ENCODE measurements at regions not wholly inside any gene's neighbourhood (a gene's known extent, or its start where the extent isn't known, plus 50 kb on each side); places are given as distances from the start of the nearest gene placed in this dataset.
A peak's percentile ranks its signal among the peaks of the same experiment; 100 is the strongest.

DNA sequence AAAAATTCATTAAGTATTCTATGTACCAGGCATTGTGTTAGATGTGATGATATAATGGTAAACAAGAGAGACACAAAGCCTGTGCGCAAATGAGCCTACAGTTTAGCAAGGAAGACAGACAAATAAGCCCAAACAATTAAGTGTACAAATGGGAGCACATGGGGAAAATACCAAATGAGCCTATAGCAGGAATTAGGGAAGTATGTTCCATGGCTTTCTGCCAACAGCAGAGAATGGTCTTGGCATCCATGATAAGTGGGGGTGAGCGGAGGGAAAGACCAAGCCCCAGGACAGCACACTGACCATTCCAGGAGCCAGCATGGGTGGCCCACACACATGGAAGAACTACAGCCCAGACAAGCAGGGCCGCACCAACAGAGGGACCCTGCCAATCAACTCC, 369.7 kb downstream of the DEPDC1B start:
- no peak for DNase-seq

DNA sequence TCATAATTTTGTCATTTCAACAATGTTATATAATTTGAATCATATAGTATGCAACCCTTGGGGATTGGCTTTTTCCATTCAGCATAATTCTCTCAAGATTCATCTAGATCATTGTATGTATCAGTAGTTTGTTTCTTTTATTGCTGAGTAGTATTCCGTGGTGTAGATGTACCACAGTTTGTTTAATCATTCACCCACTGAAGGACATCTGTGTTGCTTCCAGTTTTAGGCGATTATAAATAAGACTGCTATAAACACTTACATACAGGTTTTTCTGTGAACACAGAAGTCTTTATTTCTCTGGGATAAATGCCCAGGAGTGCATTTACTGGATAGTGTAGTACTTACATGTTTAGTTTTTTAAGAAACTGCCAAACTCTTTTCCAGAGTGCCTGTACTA, 374.1 kb downstream of the DEPDC1B start:
- DNase-seq, result no peak

DNA sequence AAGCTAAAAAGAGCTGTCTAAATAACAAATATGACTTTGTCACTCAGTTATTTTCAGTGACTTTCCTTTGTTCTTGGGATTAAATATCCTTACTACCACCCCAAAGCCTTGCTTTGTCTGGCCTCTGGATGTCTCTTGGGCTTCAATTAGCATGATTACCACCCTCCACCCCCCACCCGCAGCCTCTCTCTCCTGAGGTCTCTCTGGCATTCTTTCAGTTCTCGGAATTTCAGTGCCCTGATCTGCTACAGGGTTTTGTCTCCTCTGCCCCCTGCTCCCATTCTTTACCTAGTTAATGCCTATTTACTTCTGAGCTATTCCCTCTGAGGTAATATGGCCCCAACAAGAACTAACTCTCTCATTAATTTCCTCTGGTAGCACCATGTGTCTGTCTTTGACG, 376.4 kb downstream of the DEPDC1B start:
- no peak for DNase-seq

DNA sequence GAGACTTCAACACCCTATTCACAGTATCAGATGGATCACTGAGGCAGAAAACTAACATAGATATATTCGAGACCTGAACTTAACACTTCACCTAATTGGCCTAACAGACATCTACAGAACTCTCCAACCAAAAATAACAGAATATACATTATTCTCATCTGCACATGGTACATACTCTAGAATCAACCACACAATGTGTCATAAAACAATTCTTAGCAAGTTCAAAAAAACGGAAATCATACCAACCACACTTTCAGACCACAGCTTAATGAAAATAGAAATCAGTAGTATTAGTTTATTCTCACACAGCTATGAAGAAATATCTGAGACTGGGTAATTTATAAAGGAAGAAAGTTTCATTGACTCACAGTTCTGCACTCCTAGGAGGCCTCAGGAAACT, 387.9 kb downstream of the DEPDC1B start:
- DNase-seq, result no peak

DNA sequence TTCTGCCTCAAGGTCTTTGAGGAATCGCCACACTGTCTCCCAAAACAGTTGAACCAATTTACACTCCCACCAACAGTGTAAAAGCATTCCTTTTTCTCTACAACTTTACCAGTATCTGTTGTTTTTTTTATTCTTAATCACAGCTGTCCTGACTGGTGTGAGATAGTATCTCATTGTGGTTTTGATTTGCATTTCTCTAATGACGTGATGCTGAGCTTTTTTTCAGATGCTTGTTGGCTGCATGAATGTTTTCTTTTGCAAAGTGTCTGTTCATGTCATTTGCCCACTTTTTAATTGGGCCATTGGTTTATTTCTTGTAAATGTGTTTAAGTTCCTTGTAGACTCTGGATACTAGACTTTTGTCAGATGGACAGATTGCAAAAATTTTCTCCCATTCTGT, 400.0 kb downstream of the DEPDC1B start:
- DNase-seq, result no peak

DNA sequence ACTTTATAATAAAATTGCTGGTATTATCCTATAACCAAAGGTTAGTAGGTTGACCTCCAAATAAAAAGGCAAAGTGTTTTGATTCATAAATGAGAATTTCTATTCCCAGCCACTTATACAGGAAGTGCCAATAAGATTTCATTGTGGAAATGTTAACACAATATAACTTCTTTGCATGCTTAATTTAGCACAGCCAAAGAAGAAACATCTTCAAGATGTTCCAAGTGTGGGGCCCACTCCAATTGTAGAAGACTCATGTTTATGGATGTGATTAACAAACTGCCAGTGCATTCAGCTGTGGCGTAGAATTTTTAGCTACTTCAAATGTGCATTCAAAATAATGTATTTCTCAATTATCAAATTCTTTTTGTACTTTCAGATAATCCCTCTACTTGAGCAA, 402.3 kb downstream of the DEPDC1B start:
- no peak for DNase-seq

DNA sequence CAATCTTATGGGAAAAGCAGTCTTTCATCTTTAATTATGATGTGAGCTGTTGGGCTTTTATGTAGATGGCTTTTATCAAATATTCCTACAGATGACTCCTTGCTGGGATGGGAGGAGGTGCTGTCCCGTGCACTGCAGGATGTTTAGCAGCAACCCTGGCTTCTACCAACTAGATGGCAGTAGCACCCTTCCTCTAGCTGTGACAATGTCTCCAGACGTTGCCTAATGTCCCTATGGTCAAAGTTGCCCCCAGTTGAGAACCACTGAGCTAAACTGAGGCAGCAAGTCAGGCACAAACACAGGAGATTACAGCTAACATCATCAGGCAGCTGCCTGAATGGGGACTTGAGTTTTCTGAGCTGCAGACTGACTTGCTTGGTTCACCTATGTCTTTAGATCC, 401.9 kb upstream of the PDE4D start:
- DNase-seq, result peak; percentile 57

DNA sequence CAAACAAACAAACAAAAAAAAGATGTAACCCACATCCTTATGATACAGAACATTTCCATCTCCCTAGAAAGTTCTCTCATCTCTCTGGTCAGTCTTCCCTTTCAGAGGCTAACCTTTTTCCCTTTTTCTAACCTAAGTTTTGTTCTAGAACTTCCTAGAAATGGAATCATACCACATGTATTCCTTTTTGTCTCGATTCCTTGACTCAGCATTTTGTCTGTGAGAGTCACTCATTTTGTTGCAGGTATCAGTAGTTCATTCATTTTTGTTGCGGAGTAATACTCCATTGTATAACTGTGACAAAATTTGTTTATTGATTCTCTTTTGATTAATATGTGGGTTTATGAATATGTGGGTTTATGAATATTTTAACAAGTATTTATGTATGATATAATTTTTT, 400.0 kb upstream of the PDE4D start:
- DNase-seq, result no peak

DNA sequence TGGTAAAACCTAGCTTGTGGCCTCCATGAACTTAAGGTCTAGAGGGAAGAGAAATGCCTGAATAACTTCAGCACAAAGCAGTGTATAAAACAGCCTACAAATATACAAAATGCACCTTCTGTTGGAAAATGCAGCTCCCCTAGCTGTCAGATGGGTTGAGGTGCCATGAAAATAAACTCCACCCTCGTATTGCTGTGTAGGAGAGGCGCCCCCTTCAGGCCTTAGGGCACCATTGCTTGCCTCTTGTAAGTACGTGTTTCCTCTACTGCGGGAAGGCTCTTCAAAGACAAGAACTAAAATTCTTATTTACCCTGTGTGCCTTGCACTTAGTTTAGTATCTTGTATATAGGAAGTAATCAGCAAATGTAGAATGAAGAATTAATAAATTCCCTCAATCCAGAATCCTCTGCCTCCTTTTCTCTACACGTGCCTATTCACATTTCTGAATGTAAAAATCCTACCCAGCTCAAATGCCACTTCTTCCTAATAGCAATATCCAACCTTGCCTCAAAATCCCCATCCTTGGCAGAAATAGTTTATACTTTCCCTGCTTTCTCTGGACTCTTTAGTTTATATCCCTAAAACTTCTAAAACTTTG, 393.7 kb upstream of the PDE4D start:
- peak; percentile 91 to 97 for DNase-seq

DNA sequence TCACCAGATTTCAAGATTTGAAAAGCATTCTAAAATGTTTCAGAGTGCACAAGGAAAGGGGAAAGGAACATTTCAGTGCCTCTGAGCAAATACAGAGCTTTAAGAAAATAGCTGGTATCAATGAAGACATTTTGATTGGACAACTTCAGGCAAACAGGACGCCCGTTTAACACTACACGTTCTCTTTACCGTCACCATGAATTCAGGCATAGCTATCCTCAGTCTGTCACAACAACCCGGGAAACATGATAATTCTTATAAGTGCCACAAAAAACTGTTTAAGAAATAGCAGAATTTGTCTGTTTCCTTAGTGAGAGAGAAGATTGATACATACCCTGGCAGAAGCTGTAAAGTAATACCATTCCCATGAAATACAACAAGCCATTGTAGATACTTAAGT, 392.4 kb upstream of the PDE4D start:
- DNase-seq, result no peak

DNA sequence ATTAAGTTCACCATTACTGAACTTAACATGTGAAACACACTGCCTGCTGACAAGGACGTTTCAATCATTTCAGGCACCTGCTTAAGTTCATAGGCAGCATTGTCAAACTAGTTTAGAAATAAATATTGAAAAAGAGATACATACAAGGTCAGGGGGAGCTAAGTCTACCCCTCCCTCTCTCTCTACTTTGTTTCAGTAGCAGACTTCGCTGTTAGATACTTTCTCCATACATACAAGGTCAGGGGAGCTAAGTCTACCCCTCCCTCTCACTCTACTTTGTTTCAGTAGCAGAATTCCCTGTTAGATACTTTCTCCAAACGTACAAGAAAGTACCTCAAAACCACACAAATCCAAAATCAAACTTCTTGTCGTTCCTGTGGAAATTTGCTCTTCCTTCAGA, 387.4 kb upstream of the PDE4D start:
- DNase-seq, result no peak

DNA sequence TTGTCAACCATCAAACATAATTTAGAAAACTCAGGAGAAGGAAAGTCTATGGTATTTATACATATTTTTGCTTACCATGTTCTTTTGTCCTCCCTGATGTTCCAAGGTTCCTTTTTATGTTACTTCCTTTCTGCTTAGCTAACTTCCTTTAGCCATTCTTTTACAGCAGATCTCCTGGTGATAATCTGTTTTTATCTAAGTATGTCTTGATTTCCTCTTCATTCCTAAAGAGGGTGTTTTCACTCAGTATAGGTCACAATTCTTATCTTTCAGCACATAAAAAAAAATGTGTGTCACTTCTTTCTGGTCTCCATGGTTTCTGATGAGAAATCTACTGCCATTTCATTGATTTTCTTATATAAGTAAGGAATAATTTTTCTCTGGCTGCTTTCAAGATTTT, 384.4 kb upstream of the PDE4D start:
- DNase-seq, result peak in 1 of 2 experiments; percentile 8

DNA sequence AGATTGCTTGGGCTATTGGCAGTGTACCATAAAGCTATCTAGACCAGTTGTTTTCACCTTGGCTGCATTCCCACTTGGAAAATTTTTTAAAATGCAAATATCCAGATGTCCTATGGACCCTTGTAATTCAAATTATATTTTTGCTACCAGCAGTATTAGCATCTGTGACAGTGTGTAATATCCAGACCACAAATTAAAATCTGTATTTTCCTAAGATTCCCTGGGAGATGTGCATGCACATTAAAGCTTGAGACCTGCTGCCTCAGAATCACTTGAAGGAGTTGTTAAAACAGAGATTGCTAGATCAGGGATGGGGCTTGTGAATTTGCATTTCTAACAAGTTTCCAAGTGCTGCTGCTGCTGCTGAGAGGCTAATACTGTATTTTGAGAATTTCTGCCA, 381.2 kb upstream of the PDE4D start:
- no peak for DNase-seq

DNA sequence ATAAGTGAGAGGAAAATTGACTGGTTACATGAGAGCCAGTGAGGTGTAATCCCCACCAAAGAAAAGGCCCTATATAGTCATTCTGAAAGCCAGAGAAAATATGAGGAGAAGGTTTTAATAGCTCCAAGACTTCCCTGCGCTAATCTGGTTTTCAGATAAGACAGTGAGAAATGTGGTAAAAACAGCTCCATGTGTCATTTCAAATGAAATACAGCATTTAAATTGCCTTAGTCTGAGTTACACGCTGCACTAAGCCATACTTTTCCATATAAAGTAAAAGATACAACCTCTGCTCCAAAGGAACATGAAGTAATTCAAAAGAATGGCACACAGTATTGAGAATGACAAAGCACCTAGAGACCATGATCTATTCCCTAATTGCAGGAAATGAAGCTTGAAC, 378.0 kb upstream of the PDE4D start:
- DNase-seq, result no peak

DNA sequence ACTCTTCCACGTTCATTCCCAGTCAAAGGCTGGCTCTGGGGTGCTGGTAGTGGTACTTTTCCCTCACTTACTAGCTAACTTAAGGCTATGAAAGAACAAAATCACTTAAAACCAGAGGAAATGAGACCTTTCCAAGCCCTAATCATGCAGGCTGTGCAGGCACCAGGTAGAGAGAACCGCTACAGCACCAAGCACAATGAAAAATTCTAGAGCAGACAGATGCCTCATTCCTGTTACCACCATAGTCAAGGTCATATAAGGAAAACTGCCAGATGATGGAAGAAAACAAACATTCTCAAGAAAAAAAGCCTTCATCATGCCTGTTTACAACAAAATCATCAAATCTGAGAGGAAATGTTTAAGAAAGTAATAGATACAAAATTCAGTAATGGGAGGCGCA, 374.4 kb upstream of the PDE4D start:
- no peak for DNase-seq

DNA sequence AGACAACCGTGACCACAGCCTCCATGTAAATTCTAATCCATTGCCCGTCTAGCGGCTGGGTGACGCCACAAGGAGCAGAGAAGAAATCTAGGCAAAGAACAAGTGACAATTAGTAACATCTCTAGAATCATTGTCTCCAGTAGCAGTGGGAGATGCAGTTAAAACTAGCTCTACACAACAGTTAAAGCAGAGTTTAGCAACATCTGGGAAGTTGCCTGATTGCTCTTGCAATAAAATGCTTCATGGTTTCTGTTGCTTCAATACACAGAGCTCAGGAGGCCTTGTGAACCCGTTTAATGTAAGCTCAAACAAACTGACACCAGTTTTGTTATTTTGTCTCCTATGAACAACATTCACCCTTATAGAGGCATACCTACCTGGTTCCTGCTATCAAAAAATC, 369.8 kb upstream of the PDE4D start:
- DNase-seq, result no peak

DNA sequence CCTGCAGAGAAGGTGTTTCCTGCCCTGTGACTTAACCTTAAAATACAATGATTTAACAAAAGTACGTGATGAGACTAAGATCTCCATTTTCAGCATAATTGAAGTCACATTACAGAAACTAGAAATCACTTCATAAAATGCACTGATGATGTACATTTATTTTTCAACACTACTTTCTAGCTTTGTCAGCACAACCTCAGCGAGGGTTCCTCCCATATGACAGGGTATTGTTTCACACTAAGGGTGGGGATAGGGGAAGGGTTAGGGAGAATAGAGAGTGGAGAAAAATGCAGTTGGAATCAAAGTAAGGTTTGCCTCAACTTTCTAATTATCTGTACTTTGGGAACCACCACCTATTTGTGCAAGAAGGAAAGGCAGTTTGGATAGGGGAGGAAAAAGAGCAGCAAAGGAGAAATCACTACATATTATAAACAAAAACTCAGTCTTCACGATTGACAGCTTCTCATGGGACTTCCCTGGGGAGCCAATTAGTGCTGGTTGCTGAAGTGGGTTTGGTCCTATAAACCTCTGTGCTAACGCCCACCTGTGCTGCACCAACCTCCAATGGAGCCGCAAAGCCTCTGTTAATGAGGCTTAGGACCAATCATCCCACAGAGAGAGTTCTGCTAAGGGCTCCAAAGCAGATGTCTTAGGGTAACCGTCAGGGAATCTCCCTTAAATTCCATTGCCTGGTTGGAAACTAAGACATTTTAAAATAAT, 369.2 kb upstream of the PDE4D start:
- DNase-seq, result no peak

DNA sequence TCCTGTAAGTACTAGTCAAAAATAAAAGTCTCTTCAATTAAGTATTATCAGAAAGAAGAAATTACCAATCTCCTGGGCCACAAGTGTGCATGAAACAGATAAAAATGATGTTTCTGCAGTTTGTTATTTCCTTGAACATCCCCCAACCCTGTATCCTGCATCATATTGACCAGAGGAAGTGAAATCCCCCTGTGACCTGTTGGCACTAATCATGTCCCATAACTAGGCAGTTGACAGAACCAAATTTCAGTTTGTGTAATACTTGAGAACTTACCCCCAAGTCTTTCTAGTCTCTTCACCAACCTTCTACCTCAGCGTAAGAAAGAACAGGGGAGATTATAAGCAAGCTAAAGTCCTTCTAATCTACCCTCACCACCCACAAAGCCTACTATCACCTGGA, 368.2 kb upstream of the PDE4D start:
- no peak for DNase-seq

DNA sequence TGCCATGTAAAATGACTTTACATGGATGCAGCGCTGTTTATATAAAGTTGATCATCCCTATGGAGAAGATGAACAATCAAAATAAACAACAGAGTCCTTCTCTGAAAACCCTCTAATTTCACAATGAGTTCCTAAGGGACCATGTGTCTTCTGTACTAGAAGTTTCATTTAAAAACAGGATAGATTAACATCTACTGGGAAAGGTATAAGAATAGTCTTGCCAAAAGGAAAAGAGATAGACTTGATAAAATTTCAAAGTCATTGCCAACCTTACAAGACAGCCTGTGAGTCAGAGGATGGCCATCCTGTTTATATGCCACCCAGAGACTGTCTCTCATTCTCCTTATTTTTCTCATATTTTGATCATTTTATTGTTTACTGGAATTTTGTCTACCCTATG, 367.1 kb upstream of the PDE4D start:
- no peak for DNase-seq

DNA sequence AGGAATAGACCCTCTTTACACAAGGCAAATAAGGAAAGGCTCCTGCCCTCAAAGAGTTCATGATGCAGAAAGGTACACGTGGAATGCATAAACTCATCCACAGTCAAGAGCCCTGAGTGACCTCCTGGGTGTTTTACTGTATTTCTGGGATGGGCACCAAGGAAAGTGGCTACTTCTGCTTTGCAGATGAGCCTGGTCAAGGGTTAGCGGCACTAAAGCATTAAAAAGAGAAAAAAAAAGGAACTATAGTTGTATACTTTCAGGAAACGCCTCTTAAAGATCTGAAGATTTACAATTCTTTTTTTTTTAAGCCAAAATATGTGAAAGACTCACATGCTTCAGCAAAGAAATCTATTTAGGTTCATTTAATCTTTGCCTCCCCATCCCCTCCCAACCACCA, 366.2 kb upstream of the PDE4D start:
- DNase-seq, result peak in 1 of 2 experiments; percentile 9

DNA sequence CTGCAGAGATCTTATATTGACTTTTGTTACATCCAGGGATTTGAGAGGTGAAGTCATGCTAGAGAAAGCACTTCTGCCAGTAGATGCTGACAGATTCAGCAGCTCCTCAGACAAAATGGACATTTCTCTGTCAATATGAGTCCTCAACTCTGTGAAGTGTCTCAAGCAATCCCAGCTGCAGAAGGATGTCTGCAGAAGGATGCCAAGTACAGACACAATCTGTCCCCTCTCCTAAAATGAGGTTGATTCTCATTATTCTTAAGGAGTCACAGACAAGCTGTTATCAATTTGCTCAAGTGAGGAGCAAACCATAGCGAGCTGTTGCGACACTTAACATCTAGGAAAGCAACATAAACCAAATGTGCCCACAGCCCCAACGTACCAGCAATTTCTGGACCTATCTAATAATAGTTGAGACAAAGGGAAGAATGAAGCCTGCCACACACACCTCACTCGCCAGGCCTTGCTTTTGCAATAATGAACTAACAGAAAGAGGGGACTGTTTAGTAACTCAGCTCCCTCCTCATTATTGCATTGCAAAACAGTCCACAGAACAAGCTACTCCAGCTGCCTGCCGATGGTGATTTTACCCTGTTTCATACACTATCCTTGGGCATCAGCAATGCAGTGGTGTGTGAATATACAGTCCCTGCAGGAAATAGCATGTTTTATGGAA, 364.2 kb upstream of the PDE4D start:
- DNase-seq, result peak; percentile 43 to 58

DNA sequence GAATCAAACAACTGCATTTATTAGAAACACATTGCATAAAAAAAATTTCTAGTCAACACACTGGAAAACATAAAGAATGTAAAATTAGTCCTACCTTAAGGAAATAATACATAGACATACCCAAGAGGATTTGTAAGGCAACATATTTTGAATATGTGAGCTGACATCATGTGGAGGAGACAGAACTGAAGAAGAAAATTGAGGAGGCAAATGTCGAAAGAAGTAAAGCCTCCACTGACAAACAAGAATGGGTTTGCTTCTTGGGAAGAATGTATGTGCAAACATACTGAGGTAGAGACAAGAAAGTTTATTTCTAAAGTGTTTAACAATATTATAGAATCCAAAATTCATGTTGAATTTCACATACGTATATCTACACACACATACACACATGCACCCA, 363.0 kb upstream of the PDE4D start:
- DNase-seq, result no peak

DNA sequence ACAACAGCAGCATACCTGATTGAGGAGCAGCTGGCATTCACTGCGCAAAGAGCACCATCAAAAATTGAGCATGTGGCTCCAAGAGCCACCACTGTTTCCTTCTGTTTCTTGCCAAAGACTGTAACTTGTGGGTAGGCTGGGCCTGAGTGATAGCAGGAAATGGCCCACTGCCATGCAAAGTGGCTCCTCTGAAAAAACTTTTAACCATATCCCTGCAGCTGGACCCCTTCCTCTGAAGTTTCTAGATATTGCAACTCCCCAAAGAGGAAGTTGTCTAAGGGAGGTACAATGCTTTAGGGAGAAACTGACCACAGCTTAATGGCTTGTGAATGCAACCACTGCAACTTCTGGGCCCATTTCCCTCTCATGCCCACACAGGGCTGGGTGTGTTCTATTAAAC, 355.4 kb upstream of the PDE4D start:
- DNase-seq, result peak; percentile 98

DNA sequence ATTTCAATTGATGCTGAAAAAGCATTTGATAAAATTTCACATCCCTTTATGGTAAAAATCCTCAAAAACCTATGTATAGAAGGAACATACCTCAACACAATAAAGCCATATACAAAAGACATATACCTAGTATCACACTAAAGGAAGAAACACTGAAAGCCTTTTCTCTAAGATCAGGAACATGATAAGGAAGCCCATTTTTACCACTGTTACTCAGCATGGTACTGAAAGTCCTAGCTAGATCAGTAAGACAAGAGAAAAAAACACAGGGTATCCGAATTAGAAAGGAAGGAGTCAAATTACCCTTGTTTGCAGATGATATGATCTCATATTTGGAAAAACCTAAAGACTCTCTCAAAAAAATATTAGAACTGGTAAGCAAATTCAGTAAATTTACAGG, 350.2 kb upstream of the PDE4D start:
- no peak for DNase-seq

All from Kasumi-1 (cell line).